Stimulated activated CD8-positive, alpha-beta memory T cell treated with anti-CD3 and anti-CD28 coated beads, Interleukin-15, amount 100 ng/mL, for 24 hours (primary cell): ENCODE measurements at regions not wholly inside any gene's neighbourhood (a gene's known extent, or its start where the extent isn't known, plus 50 kb on each side); places are given as distances from the start of the nearest gene placed in this dataset.

Source experiments
- DNase-seq: peaks from one replicate; pipeline ENCODE4 v3.0.0-alpha.2; 2020; ENCODE audit warnings: low read depth

- DNase-seq, result no peak
Observed at GRCh38 chr1:29457496-29458368, 221.4 kb downstream of the PTPRU start.

- no peak for DNase-seq
Observed at GRCh38 chr1:29456685-29457435, 220.5 kb downstream of the PTPRU start.

GRCh38 chr1:29455781-29456180, 219.5 kb downstream of the PTPRU start:
- DNase-seq, result no peak

DNA sequence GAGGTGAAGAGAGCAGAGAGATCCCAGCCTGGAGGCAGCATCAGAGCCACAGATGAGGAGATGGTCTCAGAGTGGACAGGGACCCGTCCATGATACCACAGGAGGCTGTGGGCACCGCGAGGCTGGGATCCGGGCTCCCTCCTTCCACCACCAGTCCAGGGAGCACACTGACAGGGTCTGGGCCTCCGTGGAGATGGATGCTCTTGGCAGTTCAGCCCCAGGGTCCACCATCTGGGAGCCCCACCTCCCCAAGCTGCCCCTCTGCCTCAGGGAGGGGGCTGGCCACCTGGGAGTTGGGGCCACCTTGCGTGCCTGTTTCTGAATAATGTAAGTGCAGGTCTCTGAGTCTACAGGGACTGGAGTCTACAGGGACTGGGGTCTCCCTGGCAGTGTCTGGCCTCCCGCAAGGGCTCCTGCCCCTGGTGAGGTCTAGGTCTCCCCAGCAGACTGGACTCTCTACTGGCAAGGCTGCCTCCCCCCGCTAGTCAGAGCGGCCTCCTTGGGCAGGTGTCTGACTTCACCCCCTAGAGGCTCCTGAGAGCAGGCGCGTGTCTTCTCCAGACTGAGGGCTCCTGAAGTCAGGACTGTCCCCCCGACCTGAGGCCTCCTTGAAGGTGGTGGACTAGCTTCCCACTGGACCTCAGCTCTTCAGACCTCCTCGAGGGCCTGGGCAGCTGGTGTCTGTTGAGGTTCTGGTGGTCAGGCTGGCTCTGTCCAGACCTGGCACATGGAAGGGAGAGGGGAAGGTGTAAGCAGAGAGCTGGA, 218.5 kb downstream of the PTPRU start:
- DNase-seq, result no peak

- no peak for DNase-seq
Observed at GRCh38 chr1:29453502-29454240, 217.3 kb downstream of the PTPRU start.

DNA sequence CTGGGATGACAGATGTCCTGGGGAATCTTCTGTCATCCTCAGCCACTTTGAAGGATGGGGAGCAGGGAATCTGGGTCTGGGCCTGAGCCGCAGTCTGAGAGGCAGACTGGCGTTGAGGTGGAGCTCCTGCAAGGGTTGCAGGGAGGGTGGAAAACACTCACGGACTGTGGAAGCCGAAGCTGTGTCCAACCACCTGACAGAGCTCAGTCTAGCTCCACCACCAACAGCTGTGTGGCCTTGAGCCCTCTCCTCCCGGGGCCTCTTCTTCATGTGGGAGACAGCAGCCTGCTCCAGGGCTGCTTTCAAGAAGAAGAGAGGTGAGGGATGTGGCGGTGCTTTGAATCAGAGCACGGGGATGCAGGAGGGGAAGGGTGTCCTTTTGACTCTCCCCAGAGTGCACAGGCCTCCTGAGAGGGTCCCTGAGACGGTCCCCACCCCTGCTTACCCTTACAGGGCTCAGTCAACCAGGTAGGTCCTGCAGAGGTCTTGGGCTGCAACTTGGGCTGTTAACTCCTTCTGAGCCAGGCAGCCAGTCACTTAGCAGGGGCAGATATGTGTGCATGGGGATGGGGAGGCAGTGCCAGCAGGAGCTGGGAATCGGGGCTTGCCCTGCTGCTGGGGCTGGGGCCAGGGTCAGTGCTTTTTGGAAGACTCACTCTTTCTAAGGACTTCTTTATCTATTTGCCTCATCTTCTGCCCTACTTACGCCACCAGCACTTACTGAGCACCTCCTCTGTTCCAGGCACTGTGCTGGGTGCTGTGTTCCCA, 216.3 kb downstream of the PTPRU start:
- no peak for DNase-seq

GRCh38 chr1:29451368-29451892, 215.1 kb downstream of the PTPRU start:
- no peak for DNase-seq

DNA sequence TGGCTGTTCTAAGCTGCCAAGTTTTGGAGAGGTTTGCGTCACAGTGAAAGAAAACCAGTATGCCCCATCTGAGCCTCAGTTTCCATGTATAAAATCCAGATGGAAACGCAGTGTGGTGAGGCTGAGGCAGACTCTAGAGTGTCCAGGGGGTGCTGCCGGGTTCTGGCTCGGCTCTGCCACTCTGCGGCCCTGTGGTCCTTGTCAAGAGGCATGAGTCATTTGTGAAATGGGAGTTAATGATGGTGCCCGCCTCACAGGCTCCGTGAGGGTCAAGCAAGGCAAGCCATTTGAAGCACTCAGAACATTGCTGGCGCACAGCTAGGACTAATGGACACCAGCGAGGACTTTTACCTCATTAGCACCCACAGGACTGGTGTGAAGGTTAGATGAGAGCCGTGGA, 214.3 kb downstream of the PTPRU start:
- no peak for DNase-seq

DNA sequence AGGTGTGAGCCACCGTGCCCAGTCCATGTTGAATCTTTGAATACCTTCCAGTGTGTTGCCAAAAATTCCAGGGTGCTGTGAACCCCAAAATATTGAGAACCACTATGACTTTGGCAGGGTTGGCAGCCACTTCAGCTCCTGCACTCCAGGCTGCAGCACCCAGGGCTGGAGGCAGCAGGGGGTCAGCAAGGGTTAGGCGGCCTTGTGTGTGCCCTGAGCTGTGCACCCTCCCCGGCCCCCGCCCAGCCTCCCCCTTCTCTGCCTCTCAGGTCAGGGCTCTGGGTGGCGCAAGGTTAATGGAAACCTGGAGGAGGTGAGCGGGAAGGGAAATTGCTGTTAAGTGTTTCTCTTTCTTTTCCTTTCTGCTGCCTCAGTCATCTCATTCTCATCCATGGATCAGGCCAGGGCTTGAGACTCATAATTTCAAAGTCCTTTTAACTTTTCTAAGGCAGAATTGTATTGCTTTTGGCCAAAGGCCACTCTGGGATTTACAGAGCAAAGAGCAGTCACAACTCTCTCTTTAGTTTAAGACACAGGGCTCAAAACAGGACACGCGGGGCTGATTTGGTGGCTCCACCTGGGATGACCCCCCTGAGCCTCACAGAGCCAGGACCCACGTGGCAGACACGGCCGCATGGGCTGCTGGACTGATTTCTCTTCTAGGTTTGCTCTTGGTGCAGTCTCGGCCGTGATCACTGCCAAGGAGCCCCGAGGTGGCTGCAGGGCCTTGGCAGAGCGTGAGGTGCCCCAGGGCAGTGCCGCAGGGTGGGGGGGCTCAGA, 212.3 kb downstream of the PTPRU start:
- DNase-seq, result no peak

DNA sequence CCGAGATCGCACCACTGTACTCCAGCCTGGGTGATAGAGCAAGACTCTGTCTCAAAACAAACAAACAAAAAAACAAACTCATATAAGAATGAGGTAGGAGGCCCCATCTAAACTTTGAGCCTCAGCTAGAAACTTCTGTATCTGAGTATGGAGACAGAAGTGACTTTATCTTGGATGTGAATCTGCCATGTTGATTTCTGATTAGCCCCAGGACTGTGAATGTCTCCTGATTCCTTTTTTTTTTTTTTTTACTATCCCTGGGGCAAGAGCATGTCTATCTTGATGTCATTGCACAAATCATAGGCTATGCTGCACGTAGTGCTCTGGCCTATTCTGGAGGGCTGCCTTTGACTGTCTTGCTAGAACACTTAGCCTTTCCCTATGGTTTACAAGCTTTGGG, 211.0 kb downstream of the PTPRU start:
- no peak for DNase-seq

DNA sequence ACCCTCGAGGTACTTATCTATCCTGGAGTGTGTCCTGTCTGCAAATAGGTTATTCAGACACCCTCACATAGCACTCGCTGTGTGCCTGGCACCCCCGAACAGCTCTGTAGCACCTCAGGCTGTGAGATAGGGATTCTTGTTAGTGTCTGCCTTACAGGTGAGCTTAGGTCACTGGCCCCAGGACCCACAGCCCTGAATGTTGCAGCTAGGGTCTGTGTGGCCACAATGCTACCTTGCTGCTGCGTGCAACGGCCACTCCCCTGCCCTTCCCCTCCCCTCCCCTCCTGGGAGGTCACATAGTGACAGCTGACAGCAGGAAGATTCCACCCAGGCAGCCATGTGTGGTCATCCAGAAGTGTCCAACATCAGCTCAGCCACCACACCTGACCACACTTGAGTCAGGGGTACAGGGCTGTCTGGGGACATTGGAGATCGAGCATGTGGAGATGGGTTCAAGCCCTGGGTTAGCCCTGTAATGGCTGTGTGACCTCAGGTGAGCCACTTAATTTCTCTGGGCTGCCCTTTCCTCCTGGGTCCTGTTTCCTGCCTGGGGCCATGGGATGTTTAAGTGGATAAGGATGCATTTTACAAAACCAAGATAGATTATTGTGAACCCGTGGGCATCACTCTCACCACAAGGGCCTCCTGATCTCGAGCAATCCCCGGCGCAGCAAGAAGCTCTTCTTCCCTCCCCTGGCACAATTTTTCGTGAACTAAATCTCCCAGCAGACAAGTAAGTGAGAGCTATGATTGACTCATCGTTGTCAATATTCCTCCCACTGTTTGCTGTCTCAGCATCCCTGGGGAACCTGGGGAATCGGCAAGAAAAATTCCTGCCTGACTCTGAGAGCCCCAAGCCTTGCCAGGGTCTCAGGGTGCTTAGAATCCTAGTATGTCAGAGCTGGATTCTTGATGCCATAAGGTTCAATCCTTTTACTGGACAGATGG, 208.7 kb downstream of the PTPRU start:
- no peak for DNase-seq

GRCh38 chr1:29444081-29444715, 207.9 kb downstream of the PTPRU start:
- DNase-seq, result no peak

GRCh38 chr1:29441916-29442668, 205.8 kb downstream of the PTPRU start:
- no peak for DNase-seq

- DNase-seq, result no peak
Observed at GRCh38 chr1:29439615-29440014, 203.3 kb downstream of the PTPRU start.

- no peak for DNase-seq
Observed at GRCh38 chr1:29438991-29439390, 202.7 kb downstream of the PTPRU start.

DNA sequence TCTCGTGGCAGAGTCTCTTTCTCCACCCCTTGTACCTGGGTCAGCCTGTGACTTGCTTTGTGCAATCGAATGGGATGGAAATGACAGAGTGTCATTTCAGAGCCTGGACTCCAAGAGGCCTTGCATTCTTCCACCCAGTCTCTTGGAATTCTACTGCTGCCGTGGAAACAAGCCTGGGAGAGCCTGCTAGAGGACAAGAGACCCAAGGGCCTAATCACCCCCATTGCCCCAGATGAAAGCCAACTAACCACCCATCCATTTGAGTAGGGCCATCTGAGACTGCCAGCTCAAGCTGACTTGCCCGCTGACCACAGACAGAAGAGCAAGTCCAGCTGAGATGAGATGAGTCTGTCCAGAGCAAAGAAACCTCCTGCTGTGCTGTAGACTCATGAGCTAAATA, 201.6 kb downstream of the PTPRU start:
- DNase-seq, result no peak

DNA sequence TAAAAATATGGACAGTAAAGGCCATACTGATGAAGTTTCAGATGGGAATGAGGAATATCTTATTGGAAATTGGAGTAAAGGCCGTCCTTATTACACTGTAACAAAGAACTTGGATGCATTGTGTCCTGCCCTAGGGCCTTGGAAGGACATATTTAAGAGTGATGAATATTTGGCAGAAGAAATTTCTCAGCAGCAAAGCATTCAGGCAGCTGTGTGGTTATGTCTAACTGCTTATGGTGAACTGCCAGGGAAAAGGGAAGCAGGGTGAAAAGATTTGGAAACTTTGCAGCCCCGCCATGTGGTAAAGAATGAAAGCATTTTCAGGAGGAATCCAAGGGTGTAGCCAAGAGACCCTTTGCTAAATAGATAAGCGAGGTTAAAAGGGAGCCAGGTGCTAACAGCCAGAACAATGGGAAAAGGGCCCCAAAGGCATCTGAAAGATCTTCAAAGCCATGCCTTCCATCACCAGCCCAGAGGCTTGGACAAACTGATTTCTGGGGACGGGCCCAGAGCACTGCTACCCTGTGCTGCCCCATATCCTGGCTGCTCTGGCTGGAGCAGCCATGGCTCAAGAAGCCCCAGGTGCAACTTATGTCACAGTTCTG, 200.0 kb downstream of the PTPRU start:
- DNase-seq, result no peak
